Right lobe of liver (tissue), 4 donors: ENCODE measurements at regions not wholly inside any gene's neighbourhood (a gene's known extent, or its start where the extent isn't known, plus 50 kb on each side); places are given as distances from the start of the nearest gene placed in this dataset.

Experiments used
- POLR2A ChIP-seq: fragments of 450-650 bp; IDR thresholded peaks from one replicate; pipeline ENCODE4 v1.6.1; 2017; ENCODE audit warnings: antibody characterized with exemption, mild to moderate bottlenecking
- TF ChIP-seq, protein P1 (sequence below), 4 donors: fragments of 200-600 bp in 3 of 4; fragments of 450-650 bp in 1 of 4; IDR thresholded peaks; one replicate each; pipeline versions ENCODE4 v1.5.1 to v1.8.0; 2016 to 2022; ENCODE audit warnings: antibody characterized with exemption in 4 of 4, mild to moderate bottlenecking in 2 of 4
- donor health status: DM: no; HTN: no; CAD: no.
- donor health status: DM: no; HTN: no; CAD: no.
- donor health status: DM: no; HTN: yes; CAD: no.

DNA sequence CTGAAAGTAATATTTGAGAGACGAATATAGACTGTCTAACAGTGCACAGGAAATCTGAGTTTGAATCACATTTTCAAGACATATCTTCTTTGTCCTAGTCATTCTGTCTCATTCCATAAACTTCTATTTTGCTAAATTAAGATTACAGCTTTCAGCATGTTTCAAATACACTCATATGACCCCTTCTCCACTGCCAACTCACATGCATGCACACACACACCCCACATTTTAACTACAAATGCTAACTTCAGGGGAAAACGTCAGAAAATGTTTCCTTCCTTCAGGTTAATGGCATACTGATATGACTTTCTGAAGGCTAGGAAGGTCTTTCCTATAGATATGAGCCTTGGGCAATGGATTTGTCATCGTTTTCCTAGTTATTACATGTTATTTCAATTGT is 373.7 kb downstream of the RBM43 start:
- TF ChIP-seq, protein P1, sequence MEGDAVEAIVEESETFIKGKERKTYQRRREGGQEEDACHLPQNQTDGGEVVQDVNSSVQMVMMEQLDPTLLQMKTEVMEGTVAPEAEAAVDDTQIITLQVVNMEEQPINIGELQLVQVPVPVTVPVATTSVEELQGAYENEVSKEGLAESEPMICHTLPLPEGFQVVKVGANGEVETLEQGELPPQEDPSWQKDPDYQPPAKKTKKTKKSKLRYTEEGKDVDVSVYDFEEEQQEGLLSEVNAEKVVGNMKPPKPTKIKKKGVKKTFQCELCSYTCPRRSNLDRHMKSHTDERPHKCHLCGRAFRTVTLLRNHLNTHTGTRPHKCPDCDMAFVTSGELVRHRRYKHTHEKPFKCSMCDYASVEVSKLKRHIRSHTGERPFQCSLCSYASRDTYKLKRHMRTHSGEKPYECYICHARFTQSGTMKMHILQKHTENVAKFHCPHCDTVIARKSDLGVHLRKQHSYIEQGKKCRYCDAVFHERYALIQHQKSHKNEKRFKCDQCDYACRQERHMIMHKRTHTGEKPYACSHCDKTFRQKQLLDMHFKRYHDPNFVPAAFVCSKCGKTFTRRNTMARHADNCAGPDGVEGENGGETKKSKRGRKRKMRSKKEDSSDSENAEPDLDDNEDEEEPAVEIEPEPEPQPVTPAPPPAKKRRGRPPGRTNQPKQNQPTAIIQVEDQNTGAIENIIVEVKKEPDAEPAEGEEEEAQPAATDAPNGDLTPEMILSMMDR (IDR thresholded peaks at IDR 0.05) = no peak
- TF ChIP-seq POLR2A = no peak
